ENCODE measurements at regions not wholly inside any gene's neighbourhood (a gene's known extent, or its start where the extent isn't known, plus 50 kb on each side); places are given as distances from the start of the nearest gene placed in this dataset.

- Histone ChIP-seq H3K27me3 (ENCODE audit: control insufficient read depth, insufficient read depth, low read length) (no peaks in the 10 kb centered on the region), H3K36me3 (ENCODE audit: control insufficient read depth, insufficient read depth, low read length) (no peaks in the 10 kb centered on the region), H3K4me3 (ENCODE audit: low read depth, low read length) (no peak overlapping the region)
- FAIRE-seq (no peak), DNase-seq (ENCODE audit: low read depth) (no peak)
- TF ChIP-seq CTCF (IDR thresholded peaks at IDR 0.05; ENCODE audit: insufficient read depth, low read length, severe bottlenecking), result no peak
Measured at GRCh38 chrX:39459952-39460351, 637.8 kb downstream of the BCOR start.

GRCh38 chrX:39460499-39460898 is 637.3 kb downstream of the BCOR start:
- TF ChIP-seq CTCF (IDR thresholded peaks at IDR 0.05; ENCODE audit: insufficient read depth, low read length, severe bottlenecking), result no peak
- Histone ChIP-seq H3K4me3 (ENCODE audit: low read depth, low read length) (no peak overlapping the region), H3K36me3 (ENCODE audit: control insufficient read depth, insufficient read depth, low read length) (no peaks in the 10 kb centered on the region), H3K27me3 (ENCODE audit: control insufficient read depth, insufficient read depth, low read length) (no peaks in the 10 kb centered on the region)
- FAIRE-seq, result no peak
- DNase-seq (ENCODE audit: low read depth), result no peak

GRCh38 chrX:39462835-39463234 is 634.9 kb downstream of the BCOR start:
- DNase-seq (ENCODE audit: low read depth) (no peak), FAIRE-seq (no peak)
- Histone ChIP-seq H3K27me3 (ENCODE audit: control insufficient read depth, insufficient read depth, low read length) (no peaks in the 10 kb centered on the region), H3K4me3 (ENCODE audit: low read depth, low read length) (no peak overlapping the region), H3K36me3 (ENCODE audit: control insufficient read depth, insufficient read depth, low read length) (no peaks in the 10 kb centered on the region)
- no peak for TF ChIP-seq CTCF (IDR thresholded peaks at IDR 0.05; ENCODE audit: insufficient read depth, low read length, severe bottlenecking)

- no peak for FAIRE-seq
- Histone ChIP-seq H3K36me3 (ENCODE audit: control insufficient read depth, insufficient read depth, low read length) (no peaks in the 10 kb centered on the region), H3K4me3 (ENCODE audit: low read depth, low read length) (no peak overlapping the region), H3K27me3 (ENCODE audit: control insufficient read depth, insufficient read depth, low read length) (no peaks in the 10 kb centered on the region)
- TF ChIP-seq CTCF (IDR thresholded peaks at IDR 0.05; ENCODE audit: insufficient read depth, low read length, severe bottlenecking), result no peak
- no peak for DNase-seq (ENCODE audit: low read depth)
Measured at GRCh38 chrX:39464253-39464652, 633.5 kb downstream of the BCOR start.

- Histone ChIP-seq H3K27me3 (ENCODE audit: control insufficient read depth, insufficient read depth, low read length) (no peaks in the 10 kb centered on the region), H3K4me3 (ENCODE audit: low read depth, low read length) (no peak overlapping the region), H3K36me3 (ENCODE audit: control insufficient read depth, insufficient read depth, low read length) (no peaks in the 10 kb centered on the region)
- DNase-seq (ENCODE audit: low read depth), result no peak
- no peak for FAIRE-seq
- no peak for TF ChIP-seq CTCF (IDR thresholded peaks at IDR 0.05; ENCODE audit: insufficient read depth, low read length, severe bottlenecking)
Measured at GRCh38 chrX:39465467-39465866, 632.3 kb downstream of the BCOR start.

- Histone ChIP-seq H3K4me3 (ENCODE audit: low read depth, low read length) (no peak overlapping the region), H3K27me3 (ENCODE audit: control insufficient read depth, insufficient read depth, low read length) (no peaks in the 10 kb centered on the region), H3K36me3 (ENCODE audit: control insufficient read depth, insufficient read depth, low read length) (no peaks in the 10 kb centered on the region)
- no peak for TF ChIP-seq CTCF (IDR thresholded peaks at IDR 0.05; ENCODE audit: insufficient read depth, low read length, severe bottlenecking)
- FAIRE-seq (no peak), DNase-seq (ENCODE audit: low read depth) (no peak)
Measured at GRCh38 chrX:39465906-39466305, 631.9 kb downstream of the BCOR start.
